Suprapubic skin (tissue), 4 donors: ENCODE measurements at regions not wholly inside any gene's neighbourhood (a gene's known extent, or its start where the extent isn't known, plus 50 kb on each side); places are given as distances from the start of the nearest gene placed in this dataset.

Source experiments
- EP300 ChIP-seq: sonication (generic); formaldehyde crosslinking; IDR thresholded peaks from one replicate; pipeline ENCODE4 v1.6.1; 2017; ENCODE audit warnings: antibody characterized with exemption
- POLR2A ChIP-seq, 2 donors: fragments of 450-650 bp; IDR thresholded peaks; one replicate each; pipeline ENCODE4 v1.6.1; 2017; ENCODE audit warnings: antibody characterized with exemption in 2 of 2, mild to moderate bottlenecking in 2 of 2, moderate library complexity in 2 of 2
- POLR2AphosphoS5 ChIP-seq, 3 donors: sonication (generic); formaldehyde crosslinking; IDR thresholded peaks; one replicate each; pipeline ENCODE4 v1.6.1; 2017; ENCODE audit warnings: antibody characterized with exemption in 3 of 3
- TF ChIP-seq, protein P1 (sequence below), 2 donors: fragments of 200-600 bp in 1 of 2; fragments of 450-650 bp in 1 of 2; sonication (generic) in 1 of 2; IDR thresholded peaks; one replicate each; pipeline ENCODE4 v1.5.1; 2016 to 2019; ENCODE audit warnings: antibody characterized with exemption in 2 of 2, mild to moderate bottlenecking in 1 of 2, moderate library complexity in 1 of 2

DNA sequence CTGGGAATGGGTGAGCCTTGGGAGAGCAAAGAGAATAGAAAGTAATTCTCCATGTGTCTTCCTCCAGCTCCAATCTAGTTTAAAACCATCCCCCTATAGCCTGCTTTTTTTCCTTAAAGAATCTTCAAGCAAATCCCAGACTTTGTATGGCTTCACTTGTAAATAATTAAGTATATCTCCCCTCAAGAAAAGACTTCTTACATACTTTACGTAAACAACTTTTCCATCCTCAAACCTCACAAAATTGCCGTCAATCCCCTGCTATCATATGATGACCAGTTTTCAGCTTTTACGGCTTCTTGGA is 88.5 kb upstream of the PHACTR3 start:
- TF ChIP-seq, protein P1, sequence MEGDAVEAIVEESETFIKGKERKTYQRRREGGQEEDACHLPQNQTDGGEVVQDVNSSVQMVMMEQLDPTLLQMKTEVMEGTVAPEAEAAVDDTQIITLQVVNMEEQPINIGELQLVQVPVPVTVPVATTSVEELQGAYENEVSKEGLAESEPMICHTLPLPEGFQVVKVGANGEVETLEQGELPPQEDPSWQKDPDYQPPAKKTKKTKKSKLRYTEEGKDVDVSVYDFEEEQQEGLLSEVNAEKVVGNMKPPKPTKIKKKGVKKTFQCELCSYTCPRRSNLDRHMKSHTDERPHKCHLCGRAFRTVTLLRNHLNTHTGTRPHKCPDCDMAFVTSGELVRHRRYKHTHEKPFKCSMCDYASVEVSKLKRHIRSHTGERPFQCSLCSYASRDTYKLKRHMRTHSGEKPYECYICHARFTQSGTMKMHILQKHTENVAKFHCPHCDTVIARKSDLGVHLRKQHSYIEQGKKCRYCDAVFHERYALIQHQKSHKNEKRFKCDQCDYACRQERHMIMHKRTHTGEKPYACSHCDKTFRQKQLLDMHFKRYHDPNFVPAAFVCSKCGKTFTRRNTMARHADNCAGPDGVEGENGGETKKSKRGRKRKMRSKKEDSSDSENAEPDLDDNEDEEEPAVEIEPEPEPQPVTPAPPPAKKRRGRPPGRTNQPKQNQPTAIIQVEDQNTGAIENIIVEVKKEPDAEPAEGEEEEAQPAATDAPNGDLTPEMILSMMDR (IDR thresholded peaks at IDR 0.05) = no peak
- TF ChIP-seq POLR2A (IDR thresholded peaks at IDR 0.05) (no peak), EP300 (no peak), POLR2AphosphoS5 (IDR thresholded peaks at IDR 0.05) (no peak)
